ENCODE measurements at regions not wholly inside any gene's neighbourhood (a gene's known extent, or its start where the extent isn't known, plus 50 kb on each side); places are given as distances from the start of the nearest gene placed in this dataset.

DNA sequence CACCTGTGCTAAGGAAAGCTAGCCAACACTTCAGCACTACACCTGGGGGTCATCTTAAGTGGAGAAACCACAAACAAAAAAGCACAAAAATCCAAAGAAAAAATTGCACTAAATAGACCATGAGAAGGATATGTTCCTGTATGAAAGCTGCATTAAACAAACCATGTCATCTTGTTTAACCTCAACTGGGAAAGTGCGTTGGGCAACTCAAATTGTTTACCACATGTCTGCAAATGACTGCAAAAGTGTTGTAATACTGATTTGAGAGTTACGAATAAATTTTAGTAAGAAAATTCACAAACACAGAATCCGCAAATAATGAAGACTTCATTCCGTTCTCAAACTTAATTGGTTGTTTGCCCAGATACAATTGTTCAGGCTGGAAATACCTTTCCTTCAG is 111.9 kb upstream of the EGFR start:
- no peak overlapping the region for H3K4me3 ChIP-seq
- no peaks in the 10 kb centered on the region for H3K36me3 ChIP-seq
- intact Hi-C loops (cut with DNase I; ENCODE audit: low total_unique reads): no loop called here
- peaks cover 0 to 25% (median 16%) of the 10 kb centered on the region in 8 donors for H3K9me3 ChIP-seq
- TF ChIP-seq CTCF (IDR thresholded peaks at IDR 0.05 in 8 of 11, conservative IDR thresholded peaks at IDR 0.05 in 3 of 11) (no peak), POLR2A (IDR thresholded peaks at IDR 0.05) (no peak), POLR2AphosphoS5 (IDR thresholded peaks at IDR 0.05) (no peak)
- H3K27ac ChIP-seq: no peak overlapping the region
- WGBS, 5 donors: 89 to 97% (median 91%) methylated on average over 4 of the region's 4 CpGs
- no peaks in the 10 kb centered on the region for H3K27me3 ChIP-seq (replicated peaks in 1 of 7)
- DNase-seq: no peak
- no peaks in the 10 kb centered on the region for H3K4me1 ChIP-seq

DNA sequence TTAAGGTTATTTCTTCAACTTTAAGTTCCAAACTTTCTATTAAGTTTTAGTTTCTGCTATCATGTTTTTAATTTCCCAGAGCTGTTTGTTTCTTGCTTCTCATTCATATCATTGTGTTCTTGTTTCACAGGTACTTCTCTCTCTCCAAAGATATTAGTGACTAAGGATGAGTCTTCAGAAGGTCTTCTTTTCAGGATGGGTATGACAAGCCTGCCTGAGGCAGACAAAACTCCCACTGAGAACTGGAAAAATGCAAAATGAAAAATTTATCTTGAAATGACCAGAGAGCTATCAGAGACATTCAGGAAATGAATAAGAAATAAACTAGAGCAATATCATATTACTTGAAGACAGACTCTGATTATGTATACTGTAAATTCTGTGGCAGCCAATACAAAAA is 110.8 kb upstream of the EGFR start:
- no peak for TF ChIP-seq CTCF (IDR thresholded peaks at IDR 0.05 in 8 of 11, conservative IDR thresholded peaks at IDR 0.05 in 3 of 11)
- TF ChIP-seq POLR2AphosphoS5 (IDR thresholded peaks at IDR 0.05): no peak
- TF ChIP-seq POLR2A (IDR thresholded peaks at IDR 0.05): no peak
- no peaks in the 10 kb centered on the region for H3K36me3 ChIP-seq
- no peaks in the 10 kb centered on the region for H3K27me3 ChIP-seq (replicated peaks in 1 of 7)
- intact Hi-C loops (cut with DNase I; ENCODE audit: low total_unique reads): no loop called here
- DNase-seq: no peak
- no peak overlapping the region for H3K27ac ChIP-seq
- peaks cover 0 to 25% (median 16%) of the 10 kb centered on the region in 8 donors for H3K9me3 ChIP-seq
- H3K4me3 ChIP-seq: no peak overlapping the region
- no peaks in the 10 kb centered on the region for H3K4me1 ChIP-seq

DNA sequence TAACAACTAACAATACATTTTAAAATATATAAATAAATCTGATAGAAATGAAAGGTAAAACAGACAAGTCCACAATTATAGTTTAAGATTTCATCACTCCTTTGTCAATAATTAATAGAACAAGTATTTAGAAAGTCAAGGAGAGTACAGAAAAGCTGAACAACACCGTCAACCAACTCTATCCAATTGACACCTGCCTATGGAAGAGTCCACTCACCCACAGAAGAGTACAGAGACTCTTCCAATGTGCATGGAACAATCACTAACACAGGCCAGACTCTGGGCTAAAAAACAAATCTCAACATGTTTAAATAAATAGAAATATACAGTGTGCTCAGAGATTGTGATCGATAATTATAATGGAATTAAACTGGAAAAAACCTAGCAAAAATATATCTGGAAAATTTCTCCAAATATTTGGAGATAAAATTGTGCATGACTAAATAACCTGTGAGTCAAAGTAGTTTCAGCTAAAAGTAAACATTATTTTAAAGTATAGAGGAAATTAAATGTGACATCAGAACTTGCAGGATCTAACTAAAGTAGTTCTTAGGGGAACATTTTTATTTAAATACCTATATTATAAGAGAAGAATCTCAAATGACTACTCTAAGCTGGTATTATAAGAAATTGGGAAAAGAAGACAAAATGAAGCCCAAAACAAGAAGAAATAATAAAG is 109.9 kb upstream of the EGFR start:
- Histone ChIP-seq H3K4me3 (no peak overlapping the region), H3K9me3 (peaks cover 0 to 25% (median 16%) of the 10 kb centered on the region in 8 donors), H3K4me1 (no peaks in the 10 kb centered on the region), H3K36me3 (no peaks in the 10 kb centered on the region), H3K27me3 (replicated peaks in 1 of 7) (no peaks in the 10 kb centered on the region), H3K27ac (no peak overlapping the region)
- TF ChIP-seq POLR2AphosphoS5 (IDR thresholded peaks at IDR 0.05) (no peak), POLR2A (IDR thresholded peaks at IDR 0.05) (no peak), CTCF (IDR thresholded peaks at IDR 0.05 in 8 of 11, conservative IDR thresholded peaks at IDR 0.05 in 3 of 11) (no peak)
- 86 to 94% (median 91%) methylated on average over 2 of the region's 2 CpGs for WGBS, 5 donors
- intact Hi-C loops (cut with DNase I; ENCODE audit: low total_unique reads): no loop called here
- no peak for DNase-seq

- DNase-seq: no peak
- TF ChIP-seq POLR2AphosphoS5 (IDR thresholded peaks at IDR 0.05) (no peak), POLR2A (IDR thresholded peaks at IDR 0.05) (no peak), CTCF (IDR thresholded peaks at IDR 0.05 in 8 of 11, conservative IDR thresholded peaks at IDR 0.05 in 3 of 11) (no peak)
- Histone ChIP-seq H3K27me3 (replicated peaks in 1 of 7) (no peaks in the 10 kb centered on the region), H3K36me3 (no peaks in the 10 kb centered on the region), H3K9me3 (peaks cover 0 to 2% (median 0%) of the 10 kb centered on the region in 8 donors), H3K27ac (no peak overlapping the region), H3K4me1 (no peaks in the 10 kb centered on the region), H3K4me3 (no peak overlapping the region)
- intact Hi-C loops (cut with DNase I; ENCODE audit: low total_unique reads): no loop called here
- WGBS, 5 donors: 81 to 93% (median 84%) methylated on average over 8 of the region's 8 CpGs
Observed at GRCh38 chr7:54915870-54916598, 102.8 kb upstream of the EGFR start.
